AG09319 (cell line): ENCODE measurements at regions not wholly inside any gene's neighbourhood (a gene's known extent, or its start where the extent isn't known, plus 50 kb on each side); places are given as distances from the start of the nearest gene placed in this dataset.
"Not testable (repeated sequence)": the region's sequence is repeated elsewhere in the genome, so short reads cannot be mapped to it uniquely, and the experiment has no call there.

ENCODE experiments used
- DNase-seq: peaks from one replicate; pipeline ENCODE4 v3.0.0-alpha.2; 2010; ENCODE audit warnings: low read depth; ENCODE audit errors: extremely low read depth
- CTCF ChIP-seq: IDR thresholded peaks from 2 replicates; pipeline ENCODE4 v1.5.1; 2011; ENCODE audit warnings: low read depth, mild to moderate bottlenecking, inconsistent platforms, low read length, moderate library complexity

GRCh38 chr11:39365809-39366436 is 2093.5 kb downstream of the LRRC4C start:
- no peak for TF ChIP-seq CTCF
- no peak for DNase-seq

GRCh38 chr11:39363571-39363970 is 2095.9 kb downstream of the LRRC4C start:
- no peak for TF ChIP-seq CTCF
- no peak for DNase-seq

- no peak for DNase-seq
- no peak for TF ChIP-seq CTCF
Measured at GRCh38 chr11:39361557-39361956, 2097.9 kb downstream of the LRRC4C start.

GRCh38 chr11:39345834-39346442 is 2113.5 kb downstream of the LRRC4C start:
- no peak for TF ChIP-seq CTCF
- no peak for DNase-seq

- TF ChIP-seq CTCF, result no peak
Measured at GRCh38 chr11:39341461-39341860, 2118.0 kb downstream of the LRRC4C start.

GRCh38 chr11:39333006-39333405 is 2126.4 kb downstream of the LRRC4C start:
- DNase-seq, result not testable (repeated sequence)

More at GRCh38 chr11:39341461-39341860, 2118.0 kb downstream of the LRRC4C start:
- DNase-seq, result no peak

- TF ChIP-seq CTCF, result no peak
- DNase-seq, result no peak
Measured at GRCh38 chr11:39327302-39327701, 2132.2 kb downstream of the LRRC4C start.

GRCh38 chr11:39311888-39312287 is 2147.6 kb downstream of the LRRC4C start:
- DNase-seq, result not testable (repeated sequence)
